ENCODE measurements at regions not wholly inside any gene's neighbourhood (a gene's known extent, or its start where the extent isn't known, plus 50 kb on each side); places are given as distances from the start of the nearest gene placed in this dataset.

DNA sequence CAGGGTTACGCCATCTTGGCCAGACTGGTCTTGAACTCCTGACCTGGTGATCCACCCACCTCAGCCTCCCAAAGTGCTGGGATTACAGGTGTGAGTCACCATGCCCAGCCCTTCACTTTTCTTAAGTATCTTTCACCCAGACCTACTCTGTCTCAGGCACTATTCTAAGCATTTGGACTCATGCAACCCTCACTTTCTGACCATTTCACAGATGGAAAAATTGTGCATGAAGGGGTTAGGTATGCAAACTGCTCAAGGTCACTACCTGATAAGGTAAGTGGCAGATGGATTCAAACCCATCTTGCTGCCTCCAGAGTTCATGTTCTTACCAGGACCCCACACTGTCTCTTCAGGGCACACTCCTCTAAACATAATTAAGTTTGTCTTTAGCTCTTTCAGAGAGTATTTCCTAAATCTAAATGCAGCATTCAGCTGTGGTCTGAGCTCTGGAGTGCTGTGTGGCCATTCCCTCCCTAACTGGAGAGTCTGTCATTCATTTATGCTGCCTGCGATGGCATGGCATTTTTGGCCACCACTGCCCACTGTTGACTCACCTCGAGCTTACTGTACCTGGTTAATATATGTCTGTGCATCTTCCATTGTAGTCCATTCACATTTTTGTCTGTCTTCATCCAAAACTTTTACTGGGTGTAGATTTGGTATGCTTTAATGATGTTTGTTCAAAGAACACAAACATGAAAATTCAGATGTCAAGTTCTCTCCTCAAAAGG lies 88.4 kb downstream of the CCDC71L start:
- TF ChIP-seq, protein P1, sequence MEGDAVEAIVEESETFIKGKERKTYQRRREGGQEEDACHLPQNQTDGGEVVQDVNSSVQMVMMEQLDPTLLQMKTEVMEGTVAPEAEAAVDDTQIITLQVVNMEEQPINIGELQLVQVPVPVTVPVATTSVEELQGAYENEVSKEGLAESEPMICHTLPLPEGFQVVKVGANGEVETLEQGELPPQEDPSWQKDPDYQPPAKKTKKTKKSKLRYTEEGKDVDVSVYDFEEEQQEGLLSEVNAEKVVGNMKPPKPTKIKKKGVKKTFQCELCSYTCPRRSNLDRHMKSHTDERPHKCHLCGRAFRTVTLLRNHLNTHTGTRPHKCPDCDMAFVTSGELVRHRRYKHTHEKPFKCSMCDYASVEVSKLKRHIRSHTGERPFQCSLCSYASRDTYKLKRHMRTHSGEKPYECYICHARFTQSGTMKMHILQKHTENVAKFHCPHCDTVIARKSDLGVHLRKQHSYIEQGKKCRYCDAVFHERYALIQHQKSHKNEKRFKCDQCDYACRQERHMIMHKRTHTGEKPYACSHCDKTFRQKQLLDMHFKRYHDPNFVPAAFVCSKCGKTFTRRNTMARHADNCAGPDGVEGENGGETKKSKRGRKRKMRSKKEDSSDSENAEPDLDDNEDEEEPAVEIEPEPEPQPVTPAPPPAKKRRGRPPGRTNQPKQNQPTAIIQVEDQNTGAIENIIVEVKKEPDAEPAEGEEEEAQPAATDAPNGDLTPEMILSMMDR (IDR thresholded peaks at IDR 0.05) = no peak
- no peaks in the 10 kb centered on the region for H3K36me3 ChIP-seq (ENCODE audit: low read depth)
- H3K9me3 ChIP-seq = no peaks in the 10 kb centered on the region
- intact Hi-C loops (cut with DNase I, micrococcal nuclease) = no loop called here
- ATAC-seq (no peak), DNase-seq (no peak)
- no peaks in the 10 kb centered on the region for H3K4me1 ChIP-seq (ENCODE audit: low read depth)
- H3K4me3 ChIP-seq = no peak overlapping the region

DNA sequence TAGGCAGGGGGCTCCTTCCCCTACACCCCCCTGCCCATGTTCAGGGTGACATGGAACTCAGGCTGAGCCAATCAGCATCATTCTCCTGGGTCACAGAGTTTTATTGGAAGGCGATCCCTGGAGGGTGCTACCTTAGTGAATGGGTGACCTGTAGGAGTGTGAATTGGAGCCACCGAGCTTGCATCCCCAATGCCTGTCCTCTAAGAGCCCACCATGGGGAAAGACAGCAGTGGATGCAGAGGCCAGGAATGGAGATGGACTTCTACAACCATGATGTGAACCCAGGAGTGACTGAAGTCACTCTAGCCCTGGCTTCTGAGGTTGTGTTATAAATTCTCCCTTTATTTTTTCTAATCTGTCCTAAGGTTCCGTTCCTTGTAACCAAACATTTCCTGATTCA lies 89.4 kb downstream of the CCDC71L start:
- intact Hi-C loops (cut with DNase I, micrococcal nuclease) = no loop called here
- no peaks in the 10 kb centered on the region for H3K36me3 ChIP-seq (ENCODE audit: low read depth)
- TF ChIP-seq, protein P1 (IDR thresholded peaks at IDR 0.05) = no peak
- H3K4me1 ChIP-seq (ENCODE audit: low read depth) = no peaks in the 10 kb centered on the region
- no peak overlapping the region for H3K4me3 ChIP-seq
- ATAC-seq = no peak
- no peak for DNase-seq
- no peaks in the 10 kb centered on the region for H3K9me3 ChIP-seq

DNA sequence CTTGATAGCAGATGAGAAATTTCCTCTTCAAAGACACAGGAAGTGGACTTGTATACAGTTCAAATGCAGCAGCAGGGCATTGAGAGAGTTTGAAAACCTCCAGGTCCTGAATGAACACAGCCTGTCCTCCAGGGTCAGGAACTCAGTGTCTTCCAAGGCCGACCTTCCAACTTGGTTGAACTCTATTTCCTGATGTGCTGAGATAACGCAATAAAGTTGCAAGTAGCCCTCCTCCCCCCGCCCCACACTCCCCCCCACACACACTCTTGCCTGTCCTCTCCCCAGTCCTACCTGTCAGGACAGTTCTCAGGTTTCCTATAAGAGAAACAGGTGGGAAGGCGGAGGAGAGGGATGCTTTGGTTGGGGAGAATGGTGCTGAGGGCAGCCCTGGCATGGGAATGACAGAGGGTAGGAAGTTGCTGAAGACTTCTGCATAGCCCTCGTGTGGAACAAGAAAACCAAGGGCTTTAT lies 90.0 kb downstream of the CCDC71L start:
- Histone ChIP-seq H3K9me3 (no peaks in the 10 kb centered on the region), H3K4me1 (ENCODE audit: low read depth) (no peaks in the 10 kb centered on the region), H3K36me3 (ENCODE audit: low read depth) (no peaks in the 10 kb centered on the region), H3K4me3 (no peak overlapping the region)
- intact Hi-C loops (cut with DNase I, micrococcal nuclease) = no loop called here
- ATAC-seq (no peak), DNase-seq (no peak)
- TF ChIP-seq, protein P1 (IDR thresholded peaks at IDR 0.05) = no peak

DNA sequence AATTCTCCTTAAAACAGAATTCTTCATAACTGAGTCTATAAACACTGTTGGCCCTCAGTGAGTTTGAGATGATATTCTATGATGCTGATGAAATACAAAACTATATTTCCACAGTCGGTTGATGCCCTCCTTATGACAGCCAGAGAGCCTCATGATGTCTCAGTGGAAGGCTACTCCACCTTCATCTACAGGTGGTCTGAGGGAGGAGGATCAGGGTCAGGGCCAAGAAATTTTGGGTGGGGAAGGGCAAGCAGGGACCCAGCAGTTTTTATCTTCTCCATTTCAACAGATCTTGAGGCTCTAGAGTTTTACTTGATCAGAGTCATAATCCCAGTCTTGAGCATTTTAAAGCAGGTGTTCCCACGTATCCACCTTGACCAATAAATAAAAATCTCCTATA lies 90.8 kb downstream of the CCDC71L start:
- Histone ChIP-seq H3K36me3 (ENCODE audit: low read depth) (no peaks in the 10 kb centered on the region), H3K4me3 (no peak overlapping the region), H3K9me3 (no peaks in the 10 kb centered on the region), H3K4me1 (ENCODE audit: low read depth) (no peaks in the 10 kb centered on the region)
- DNase-seq (no peak), ATAC-seq (no peak)
- intact Hi-C loops (cut with DNase I, micrococcal nuclease) = no loop called here
- TF ChIP-seq, protein P1 (IDR thresholded peaks at IDR 0.05) = no peak

DNA sequence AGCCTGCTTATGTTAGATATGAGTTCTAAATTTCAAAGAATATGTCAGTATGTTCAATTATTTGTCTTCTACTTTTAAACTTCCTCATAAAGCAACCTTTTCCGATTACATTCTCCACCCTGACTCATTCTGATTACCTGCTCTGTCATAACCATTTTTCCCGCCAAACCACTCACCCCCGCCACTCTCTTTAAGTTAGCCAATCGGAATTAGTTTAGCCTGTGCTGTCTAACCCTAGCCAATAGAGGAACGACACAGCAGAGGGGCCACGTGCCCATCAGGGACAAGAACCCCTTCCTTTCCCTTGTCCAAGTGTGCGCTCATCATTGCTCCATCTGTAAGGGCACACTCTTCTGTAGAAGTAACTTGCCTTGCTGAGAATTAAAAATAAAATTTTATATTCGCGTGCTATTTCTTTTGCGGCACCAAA lies 91.4 kb downstream of the CCDC71L start:
- Histone ChIP-seq H3K9me3 (no peaks in the 10 kb centered on the region), H3K36me3 (ENCODE audit: low read depth) (no peaks in the 10 kb centered on the region)
- intact Hi-C loops (cut with DNase I, micrococcal nuclease) = no loop called here

More for the DNA sequence above, 91.4 kb downstream of the CCDC71L start:
- no peaks in the 10 kb centered on the region for H3K4me1 ChIP-seq (ENCODE audit: low read depth)
- TF ChIP-seq, protein P1 (IDR thresholded peaks at IDR 0.05) = no peak
- no peak overlapping the region for H3K4me3 ChIP-seq
- no peak for ATAC-seq
- DNase-seq = no peak
